Cerebellar cortex (tissue), 1 donor: ENCODE measurements at regions not wholly inside any gene's neighbourhood (a gene's known extent, or its start where the extent isn't known, plus 50 kb on each side); places are given as distances from the start of the nearest gene placed in this dataset.
"Not testable (repeated sequence)": the region's sequence is repeated elsewhere in the genome, so short reads cannot be mapped to it uniquely, and the experiment has no call there.

ENCODE experiments used
- DNase-seq: peaks from one replicate; pipeline ENCODE4 v3.0.0-alpha.2; 2015; ENCODE audit warnings: low spot score

- not testable (repeated sequence) for DNase-seq
Measured at GRCh38 chr1:189755100-189755499, 722.6 kb downstream of the BRINP3 start.

- no peak for DNase-seq
Measured at GRCh38 chr1:189764391-189765320, 713.0 kb downstream of the BRINP3 start.

- no peak for DNase-seq
Measured at GRCh38 chr1:189769448-189769847, 708.2 kb downstream of the BRINP3 start.

- DNase-seq: no peak
Measured at GRCh38 chr1:189774721-189775287, 702.9 kb downstream of the BRINP3 start.

GRCh38 chr1:189775343-189775742, 702.3 kb downstream of the BRINP3 start:
- no peak for DNase-seq

- no peak for DNase-seq
Measured at GRCh38 chr1:189779034-189779433, 698.6 kb downstream of the BRINP3 start.

GRCh38 chr1:189782295-189782694, 695.4 kb downstream of the BRINP3 start:
- DNase-seq: no peak

GRCh38 chr1:189783456-189783855, 694.2 kb downstream of the BRINP3 start:
- DNase-seq: no peak

GRCh38 chr1:189786761-189787160, 690.9 kb downstream of the BRINP3 start:
- DNase-seq: no peak

GRCh38 chr1:189787201-189787600, 690.5 kb downstream of the BRINP3 start:
- DNase-seq: no peak

GRCh38 chr1:189790335-189790734, 687.3 kb downstream of the BRINP3 start:
- DNase-seq: no peak

- no peak for DNase-seq
Measured at GRCh38 chr1:189803364-189803763, 674.3 kb downstream of the BRINP3 start.

- DNase-seq: no peak
Measured at GRCh38 chr1:189804352-189804751, 673.3 kb downstream of the BRINP3 start.

GRCh38 chr1:189805735-189806134, 671.9 kb downstream of the BRINP3 start:
- DNase-seq: no peak

- not testable (repeated sequence) for DNase-seq
Measured at GRCh38 chr1:189810639-189811038, 667.0 kb downstream of the BRINP3 start.

GRCh38 chr1:189811960-189812359, 665.7 kb downstream of the BRINP3 start:
- no peak for DNase-seq

GRCh38 chr1:189816558-189816957, 661.1 kb downstream of the BRINP3 start:
- DNase-seq: no peak

- DNase-seq: no peak
Measured at GRCh38 chr1:189819751-189820150, 657.9 kb downstream of the BRINP3 start.

- DNase-seq: no peak
Measured at GRCh38 chr1:189821833-189822232, 655.8 kb downstream of the BRINP3 start.

- no peak for DNase-seq
Measured at GRCh38 chr1:189834813-189835212, 642.9 kb downstream of the BRINP3 start.

- no peak for DNase-seq
Measured at GRCh38 chr1:189847613-189848012, 630.1 kb downstream of the BRINP3 start.

- DNase-seq: no peak
Measured at GRCh38 chr1:189851806-189852367, 625.8 kb downstream of the BRINP3 start.

GRCh38 chr1:189859385-189859977, 618.2 kb downstream of the BRINP3 start:
- DNase-seq: no peak
